22Rv1 (cell line): ENCODE measurements at regions not wholly inside any gene's neighbourhood (a gene's known extent, or its start where the extent isn't known, plus 50 kb on each side); places are given as distances from the start of the nearest gene placed in this dataset.

Source experiments
- ZFX ChIP-seq: fragments of 450-650 bp; IDR thresholded peaks from 2 replicates; pipeline ENCODE4 v1.6.1; 2017; ENCODE audit warnings: antibody characterized with exemption, borderline replicate concordance
- TF ChIP-seq, protein P1 (sequence below): fragments of 450-650 bp; IDR thresholded peaks from 2 replicates; pipeline ENCODE4 v1.5.1; 2017; ENCODE audit warnings: mild to moderate bottlenecking

DNA sequence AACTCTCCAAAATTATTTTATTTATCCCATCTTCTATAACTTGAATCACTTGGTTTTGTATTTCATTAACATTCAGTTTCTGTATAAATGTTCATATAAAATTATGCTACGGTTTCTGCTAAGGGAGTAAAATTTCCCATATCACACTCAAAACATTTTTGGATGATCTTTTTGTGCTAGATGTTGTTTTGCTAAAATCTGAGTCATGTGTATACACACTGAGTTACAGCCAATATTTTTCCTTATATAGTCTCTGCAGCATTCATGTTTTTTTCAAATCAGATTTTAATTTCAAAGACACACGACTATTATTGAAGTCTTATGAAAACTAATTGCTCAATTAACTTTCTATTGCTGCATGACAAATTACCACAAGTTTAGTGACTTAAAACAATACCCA, 54.3 kb upstream of the SLC2A12 start:
- TF ChIP-seq, protein P1, sequence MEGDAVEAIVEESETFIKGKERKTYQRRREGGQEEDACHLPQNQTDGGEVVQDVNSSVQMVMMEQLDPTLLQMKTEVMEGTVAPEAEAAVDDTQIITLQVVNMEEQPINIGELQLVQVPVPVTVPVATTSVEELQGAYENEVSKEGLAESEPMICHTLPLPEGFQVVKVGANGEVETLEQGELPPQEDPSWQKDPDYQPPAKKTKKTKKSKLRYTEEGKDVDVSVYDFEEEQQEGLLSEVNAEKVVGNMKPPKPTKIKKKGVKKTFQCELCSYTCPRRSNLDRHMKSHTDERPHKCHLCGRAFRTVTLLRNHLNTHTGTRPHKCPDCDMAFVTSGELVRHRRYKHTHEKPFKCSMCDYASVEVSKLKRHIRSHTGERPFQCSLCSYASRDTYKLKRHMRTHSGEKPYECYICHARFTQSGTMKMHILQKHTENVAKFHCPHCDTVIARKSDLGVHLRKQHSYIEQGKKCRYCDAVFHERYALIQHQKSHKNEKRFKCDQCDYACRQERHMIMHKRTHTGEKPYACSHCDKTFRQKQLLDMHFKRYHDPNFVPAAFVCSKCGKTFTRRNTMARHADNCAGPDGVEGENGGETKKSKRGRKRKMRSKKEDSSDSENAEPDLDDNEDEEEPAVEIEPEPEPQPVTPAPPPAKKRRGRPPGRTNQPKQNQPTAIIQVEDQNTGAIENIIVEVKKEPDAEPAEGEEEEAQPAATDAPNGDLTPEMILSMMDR: no peak
- no peak for TF ChIP-seq ZFX
